HG03103 (cell line): ENCODE measurements at regions not wholly inside any gene's neighbourhood (a gene's known extent, or its start where the extent isn't known, plus 50 kb on each side); places are given as distances from the start of the nearest gene placed in this dataset.
A peak's percentile ranks its signal among the peaks of the same experiment; 100 is the strongest.

Source experiments
- ATAC-seq: cut with Tn5 transposase; IDR thresholded peaks from one replicate; pipeline ENCODE4 v1.9.1; 2021; ENCODE audit warnings: low read depth; ENCODE audit not compliant: unreplicated experiment

- ATAC-seq: no peak
Observed at GRCh38 chr4:171759274-171759673, 53.9 kb upstream of the GALNTL6 start.

GRCh38 chr4:171751538-171751937 is 61.7 kb upstream of the GALNTL6 start:
- no peak for ATAC-seq

GRCh38 chr4:171746418-171746817 is 66.8 kb upstream of the GALNTL6 start:
- ATAC-seq: no peak

- ATAC-seq: no peak
Observed at GRCh38 chr4:171742436-171742835, 70.8 kb upstream of the GALNTL6 start.

- ATAC-seq: no peak
Observed at GRCh38 chr4:171727185-171727584, 86.0 kb upstream of the GALNTL6 start.

GRCh38 chr4:171721937-171722336 is 91.3 kb upstream of the GALNTL6 start:
- no peak for ATAC-seq

GRCh38 chr4:171719691-171720090 is 93.5 kb upstream of the GALNTL6 start:
- ATAC-seq: no peak

GRCh38 chr4:171718665-171719064 is 94.5 kb upstream of the GALNTL6 start:
- no peak for ATAC-seq

- ATAC-seq: no peak
Observed at GRCh38 chr4:171718069-171718468, 95.1 kb upstream of the GALNTL6 start.

- ATAC-seq: no peak
Observed at GRCh38 chr4:171717231-171717741, 95.9 kb upstream of the GALNTL6 start.

- ATAC-seq: no peak
Observed at GRCh38 chr4:171715973-171716372, 97.2 kb upstream of the GALNTL6 start.

GRCh38 chr4:171714791-171715454 is 98.3 kb upstream of the GALNTL6 start:
- no peak for ATAC-seq

- no peak for ATAC-seq
Observed at GRCh38 chr4:171710743-171711142, 102.5 kb upstream of the GALNTL6 start.

GRCh38 chr4:171676555-171677215 is 136.5 kb upstream of the GALNTL6 start:
- ATAC-seq: peak; percentile 98

- ATAC-seq: no peak
Observed at GRCh38 chr4:171674781-171675180, 138.4 kb upstream of the GALNTL6 start.

- no peak for ATAC-seq
Observed at GRCh38 chr4:171668403-171668802, 144.8 kb upstream of the GALNTL6 start.

- no peak for ATAC-seq
Observed at GRCh38 chr4:171667906-171668305, 145.3 kb upstream of the GALNTL6 start.

- ATAC-seq: no peak
Observed at GRCh38 chr4:171651071-171651470, 162.1 kb upstream of the GALNTL6 start.

- peak; percentile 69 for ATAC-seq
Observed at GRCh38 chr4:171650543-171650942, 162.7 kb upstream of the GALNTL6 start.

- no peak for ATAC-seq
Observed at GRCh38 chr4:171648926-171649325, 164.3 kb upstream of the GALNTL6 start.

GRCh38 chr4:171646984-171647383 is 166.2 kb upstream of the GALNTL6 start:
- no peak for ATAC-seq

GRCh38 chr4:171644430-171645057 is 168.7 kb upstream of the GALNTL6 start:
- ATAC-seq: peak; percentile 63
